Activated naive CD4-positive, alpha-beta T cell treated with anti-CD3 and anti-CD28 coated beads for 36 hours (primary cell): ENCODE measurements at regions not wholly inside any gene's neighbourhood (a gene's known extent, or its start where the extent isn't known, plus 50 kb on each side); places are given as distances from the start of the nearest gene placed in this dataset.
"Not testable (repeated sequence)": the region's sequence is repeated elsewhere in the genome, so short reads cannot be mapped to it uniquely, and the experiment has no call there.

Source experiments
- CTCF ChIA-PET: fragments of 350-600 bp; sonication (Branson Sonifier 250); formaldehyde crosslinking; loops from one replicate; lab custom pipeline; 2021; ENCODE audit warnings: antibody characterized with exemption; lab: Charles Lee
- DNase-seq: peaks from one replicate; pipeline ENCODE4 v3.0.0-alpha.2; 2020
- H3K27ac Mint-ChIP-seq: one replicate; pipeline ENCODE4 v1.8.0; 2021; ENCODE audit warnings: mild to moderate bottlenecking, mixed read lengths
- H3K27me3 Mint-ChIP-seq: one replicate; pipeline ENCODE4 v1.8.0; 2021; ENCODE audit warnings: low read depth, mixed read lengths
- H3K36me3 Mint-ChIP-seq: one replicate; pipeline ENCODE4 v1.8.0; 2021; ENCODE audit warnings: low read depth, mixed read lengths
- H3K4me1 Mint-ChIP-seq: one replicate; pipeline ENCODE4 v1.8.0; 2021; ENCODE audit warnings: low read depth, mixed read lengths
- H3K4me3 Mint-ChIP-seq: one replicate; pipeline ENCODE4 v1.8.0; 2021; ENCODE audit warnings: mild to moderate bottlenecking, moderate library complexity, mixed read lengths
- H3K9me3 Mint-ChIP-seq: one replicate; pipeline ENCODE4 v1.8.0; 2021; ENCODE audit warnings: mixed read lengths
- intact Hi-C: fragments of 100-400 bp; cut with micrococcal nuclease; formaldehyde crosslinking; loops from one replicate; pipeline ENCODE4 v1.15.1; 2023

GRCh38 chrX:551306-551705 lies 79.3 kb upstream of the SHOX start:
- no peak overlapping the region for H3K4me3 Mint-ChIP-seq
- DNase-seq, result no peak
- H3K27me3 Mint-ChIP-seq, result no peaks in the 10 kb centered on the region
- peaks cover 19% of the 10 kb centered on the region for H3K9me3 Mint-ChIP-seq
- no peaks in the 10 kb centered on the region for H3K36me3 Mint-ChIP-seq
- H3K4me1 Mint-ChIP-seq, result no peaks in the 10 kb centered on the region
- intact Hi-C loops, result no loop called here
- H3K27ac Mint-ChIP-seq, result no peak overlapping the region
- CTCF ChIA-PET, result no interaction called here

- peaks cover 19% of the 10 kb centered on the region for H3K9me3 Mint-ChIP-seq
- no peak for DNase-seq
- no peaks in the 10 kb centered on the region for H3K4me1 Mint-ChIP-seq
- no peaks in the 10 kb centered on the region for H3K27me3 Mint-ChIP-seq
- intact Hi-C loops, result no loop called here
- H3K4me3 Mint-ChIP-seq, result no peak overlapping the region
- CTCF ChIA-PET, result no interaction called here
- H3K36me3 Mint-ChIP-seq, result no peaks in the 10 kb centered on the region
- H3K27ac Mint-ChIP-seq, result no peak overlapping the region
These were observed 78.1 kb upstream of the SHOX start for GRCh38 chrX:552496-552895.

GRCh38 chrX:554271-554670 lies 76.3 kb upstream of the SHOX start:
- no peaks in the 10 kb centered on the region for H3K36me3 Mint-ChIP-seq
- DNase-seq, result no peak
- peaks cover 22% of the 10 kb centered on the region for H3K9me3 Mint-ChIP-seq
- H3K27ac Mint-ChIP-seq, result no peak overlapping the region
- no peak overlapping the region for H3K4me3 Mint-ChIP-seq
- no peaks in the 10 kb centered on the region for H3K4me1 Mint-ChIP-seq
- H3K27me3 Mint-ChIP-seq, result no peaks in the 10 kb centered on the region
- CTCF ChIA-PET, result no interaction called here
- intact Hi-C loops, result no loop called here

- CTCF ChIA-PET, result no interaction called here
- no peak overlapping the region for H3K4me3 Mint-ChIP-seq
- H3K4me1 Mint-ChIP-seq, result no peaks in the 10 kb centered on the region
- no peak for DNase-seq
- peaks cover 8% of the 10 kb centered on the region for H3K9me3 Mint-ChIP-seq
- intact Hi-C loops, result no loop called here
- H3K36me3 Mint-ChIP-seq, result no peaks in the 10 kb centered on the region
- no peaks in the 10 kb centered on the region for H3K27me3 Mint-ChIP-seq
- H3K27ac Mint-ChIP-seq, result no peak overlapping the region
These were observed 74.6 kb upstream of the SHOX start for GRCh38 chrX:555725-556666.

- H3K4me1 Mint-ChIP-seq, H3K9me3 Mint-ChIP-seq, H3K4me3 Mint-ChIP-seq, H3K27me3 Mint-ChIP-seq, DNase-seq, H3K36me3 Mint-ChIP-seq, CTCF ChIA-PET, intact Hi-C loops, H3K27ac Mint-ChIP-seq: not testable (repeated sequence)
These were observed 73.0 kb upstream of the SHOX start for GRCh38 chrX:557601-558000.

GRCh38 chrX:559282-559681 lies 71.3 kb upstream of the SHOX start:
- intact Hi-C loops, H3K4me3 Mint-ChIP-seq, H3K36me3 Mint-ChIP-seq, DNase-seq, H3K4me1 Mint-ChIP-seq, H3K27me3 Mint-ChIP-seq, H3K27ac Mint-ChIP-seq, H3K9me3 Mint-ChIP-seq, CTCF ChIA-PET: not testable (repeated sequence)

- no peak overlapping the region for H3K27ac Mint-ChIP-seq
- H3K9me3 Mint-ChIP-seq, result peaks cover 18% of the 10 kb centered on the region
- no peak overlapping the region for H3K4me3 Mint-ChIP-seq
- DNase-seq, result no peak
- CTCF ChIA-PET, result no interaction called here
- intact Hi-C loops, result no loop called here
- H3K4me1 Mint-ChIP-seq, result no peaks in the 10 kb centered on the region
- H3K36me3 Mint-ChIP-seq, result no peaks in the 10 kb centered on the region
- no peaks in the 10 kb centered on the region for H3K27me3 Mint-ChIP-seq
These were observed 62.7 kb upstream of the SHOX start for GRCh38 chrX:567891-568290.

- intact Hi-C loops, result no loop called here
- DNase-seq, result no peak
- H3K4me3 Mint-ChIP-seq, result no peak overlapping the region
These were observed 62.3 kb upstream of the SHOX start for GRCh38 chrX:568311-568710.

GRCh38 chrX:572538-573124 lies 58.0 kb upstream of the SHOX start:
- no peaks in the 10 kb centered on the region for H3K27me3 Mint-ChIP-seq
- H3K36me3 Mint-ChIP-seq, result no peaks in the 10 kb centered on the region
- peaks cover 12% of the 10 kb centered on the region for H3K9me3 Mint-ChIP-seq
- intact Hi-C loops, result loop anchor here (5.0 kb wide), 1 partner anchor 590 kb away; no protein-coding TSS in a partner anchor
- no peaks in the 10 kb centered on the region for H3K4me1 Mint-ChIP-seq
- no peak overlapping the region for H3K27ac Mint-ChIP-seq
- DNase-seq, result peak; percentile 10
- CTCF ChIA-PET, result no interaction called here
- H3K4me3 Mint-ChIP-seq, result no peak overlapping the region

More at GRCh38 chrX:568311-568710, 62.3 kb upstream of the SHOX start:
- H3K9me3 Mint-ChIP-seq, result peaks cover 18% of the 10 kb centered on the region
- H3K27me3 Mint-ChIP-seq, result no peaks in the 10 kb centered on the region
- CTCF ChIA-PET, result no interaction called here
- no peak overlapping the region for H3K27ac Mint-ChIP-seq
- H3K36me3 Mint-ChIP-seq, result no peaks in the 10 kb centered on the region
- H3K4me1 Mint-ChIP-seq, result no peaks in the 10 kb centered on the region

- CTCF ChIA-PET, result no interaction called here
- peaks cover 7% of the 10 kb centered on the region for H3K27me3 Mint-ChIP-seq
- peak; percentile 10 for DNase-seq
- intact Hi-C loops, result loop anchor here (5.0 kb wide), 1 partner anchor 588 kb away; no protein-coding TSS in a partner anchor
- H3K4me3 Mint-ChIP-seq, result no peak overlapping the region
- H3K36me3 Mint-ChIP-seq, result no peaks in the 10 kb centered on the region
- peaks cover 8% of the 10 kb centered on the region for H3K9me3 Mint-ChIP-seq
- no peaks in the 10 kb centered on the region for H3K4me1 Mint-ChIP-seq
- H3K27ac Mint-ChIP-seq, result no peak overlapping the region
These were observed 56.3 kb upstream of the SHOX start for GRCh38 chrX:574251-574650.

- CTCF ChIA-PET, result no interaction called here
- Mint-ChIP-seq H3K36me3 (no peaks in the 10 kb centered on the region), H3K27ac (no peak overlapping the region), H3K4me3 (no peak overlapping the region), H3K4me1 (no peaks in the 10 kb centered on the region), H3K9me3 (peaks cover 8% of the 10 kb centered on the region), H3K27me3 (peaks cover 7% of the 10 kb centered on the region)
- intact Hi-C loops, result loop anchor here (5.0 kb wide), 1 partner anchor 587 kb away; no protein-coding TSS in a partner anchor
- no peak for DNase-seq
These were observed 55.8 kb upstream of the SHOX start for GRCh38 chrX:574830-575229.

- Mint-ChIP-seq H3K4me3 (no peak overlapping the region), H3K9me3 (peaks cover 10% of the 10 kb centered on the region), H3K27me3 (peaks cover 7% of the 10 kb centered on the region), H3K36me3 (no peaks in the 10 kb centered on the region), H3K27ac (no peak overlapping the region), H3K4me1 (no peaks in the 10 kb centered on the region)
- DNase-seq, result no peak
- CTCF ChIA-PET, result no interaction called here
- intact Hi-C loops, result no loop called here
These were observed 53.6 kb upstream of the SHOX start for GRCh38 chrX:576904-577560.
